OCI-LY1 (cell line): ENCODE measurements at regions not wholly inside any gene's neighbourhood (a gene's known extent, or its start where the extent isn't known, plus 50 kb on each side); places are given as distances from the start of the nearest gene placed in this dataset.

Experiments
- EZH2 ChIP-seq: fragments of 200-600 bp; sonication (generic), shearing (Covaris generic); IDR thresholded peaks from 2 replicates; pipeline ENCODE4 v1.8.0; 2017; ENCODE audit warnings: borderline replicate concordance, mixed run types, mild to moderate bottlenecking, antibody characterized with exemption, low read length, moderate library complexity, mixed read lengths
- TF ChIP-seq, protein P1 (sequence below): fragments of 200-600 bp; sonication (generic), shearing (Covaris generic); IDR thresholded peaks from 2 replicates; pipeline ENCODE4 v1.5.1; 2017; ENCODE audit warnings: mild to moderate bottlenecking, antibody characterized with exemption, low read length, moderate library complexity, mixed read lengths

- TF ChIP-seq, protein P1, sequence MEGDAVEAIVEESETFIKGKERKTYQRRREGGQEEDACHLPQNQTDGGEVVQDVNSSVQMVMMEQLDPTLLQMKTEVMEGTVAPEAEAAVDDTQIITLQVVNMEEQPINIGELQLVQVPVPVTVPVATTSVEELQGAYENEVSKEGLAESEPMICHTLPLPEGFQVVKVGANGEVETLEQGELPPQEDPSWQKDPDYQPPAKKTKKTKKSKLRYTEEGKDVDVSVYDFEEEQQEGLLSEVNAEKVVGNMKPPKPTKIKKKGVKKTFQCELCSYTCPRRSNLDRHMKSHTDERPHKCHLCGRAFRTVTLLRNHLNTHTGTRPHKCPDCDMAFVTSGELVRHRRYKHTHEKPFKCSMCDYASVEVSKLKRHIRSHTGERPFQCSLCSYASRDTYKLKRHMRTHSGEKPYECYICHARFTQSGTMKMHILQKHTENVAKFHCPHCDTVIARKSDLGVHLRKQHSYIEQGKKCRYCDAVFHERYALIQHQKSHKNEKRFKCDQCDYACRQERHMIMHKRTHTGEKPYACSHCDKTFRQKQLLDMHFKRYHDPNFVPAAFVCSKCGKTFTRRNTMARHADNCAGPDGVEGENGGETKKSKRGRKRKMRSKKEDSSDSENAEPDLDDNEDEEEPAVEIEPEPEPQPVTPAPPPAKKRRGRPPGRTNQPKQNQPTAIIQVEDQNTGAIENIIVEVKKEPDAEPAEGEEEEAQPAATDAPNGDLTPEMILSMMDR, result no peak
- TF ChIP-seq EZH2, result no peak
Measured at GRCh38 chr11:43245466-43245865, 66.3 kb upstream of the API5 start.
